Endometrium (tissue), 2 donors: ENCODE measurements at regions not wholly inside any gene's neighbourhood (a gene's known extent, or its start where the extent isn't known, plus 50 kb on each side); places are given as distances from the start of the nearest gene placed in this dataset.
"Not testable (repeated sequence)": the region's sequence is repeated elsewhere in the genome, so short reads cannot be mapped to it uniquely, and the experiment has no call there.

Experiments
- FAIRE-seq: peaks from 2 replicates; lab custom pipeline; 2012; peaks lifted over from hg19 to GRCh38; lab: Jason Lieb, UNC
- donor health status: control.
- donor health status: control.

DNA sequence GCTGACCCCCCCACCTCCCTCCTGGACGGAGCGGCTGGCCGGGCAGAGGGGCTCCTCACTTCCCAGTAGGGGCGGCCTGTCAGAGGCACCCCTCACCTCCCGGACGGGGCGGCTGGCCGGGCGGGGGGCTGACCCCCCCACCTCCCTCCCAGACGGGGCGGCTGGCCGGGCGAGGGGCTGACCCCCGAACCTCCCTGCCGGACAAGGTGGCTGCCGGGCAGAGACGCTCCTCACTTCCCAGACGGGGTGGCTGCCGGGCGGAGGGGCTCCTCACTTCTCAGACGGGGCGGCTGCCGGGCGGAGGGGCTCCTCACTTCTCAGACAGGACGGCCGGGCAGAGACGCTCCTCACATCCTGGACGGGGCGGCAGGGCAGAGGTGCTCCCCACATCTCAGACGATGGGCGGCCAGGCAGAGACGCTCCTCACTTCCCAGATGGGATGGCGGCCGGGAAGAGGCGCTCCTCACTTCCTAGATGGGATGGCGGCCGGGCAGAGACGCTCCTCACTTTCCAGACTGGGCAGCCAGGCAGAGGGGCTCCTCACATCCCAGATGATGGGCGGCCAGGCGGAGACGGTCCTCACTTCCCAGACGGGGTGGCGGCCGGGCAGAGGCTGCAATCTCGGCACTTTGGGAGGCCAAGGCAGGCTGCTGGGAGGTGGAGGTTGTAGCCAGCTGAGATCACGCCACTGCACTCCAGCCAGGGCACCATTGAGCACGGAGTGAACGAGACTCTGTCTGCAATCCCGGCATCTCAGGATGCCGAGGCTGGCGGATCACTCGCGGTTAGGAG, 66.2 kb upstream of the PAPPA2 start:
- FAIRE-seq = not testable (repeated sequence)

GRCh38 chr1:176391621-176392020, 71.4 kb upstream of the PAPPA2 start:
- FAIRE-seq = no peak

DNA sequence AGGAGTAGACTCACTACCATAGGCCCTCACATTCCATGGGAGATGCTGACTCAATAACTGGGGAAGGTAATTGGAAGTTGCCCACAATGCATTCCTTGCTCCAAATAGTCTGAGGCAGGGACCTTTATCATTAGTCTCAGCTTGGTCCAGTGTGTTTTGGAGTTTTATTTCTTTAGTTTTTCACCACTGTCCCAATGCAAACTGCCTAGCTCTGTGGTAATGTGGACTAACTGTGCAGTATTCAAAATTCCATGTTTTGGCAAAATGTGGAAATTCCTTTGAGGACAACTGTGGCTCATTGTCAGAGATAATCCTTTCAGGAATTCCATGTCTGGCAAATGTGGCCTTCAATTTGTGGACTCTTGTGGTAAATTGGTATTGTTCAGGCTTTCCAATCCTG, 78.1 kb upstream of the PAPPA2 start:
- FAIRE-seq = no peak

- no peak for FAIRE-seq
Measured at GRCh38 chr1:176382163-176382562, 80.8 kb upstream of the PAPPA2 start.

DNA sequence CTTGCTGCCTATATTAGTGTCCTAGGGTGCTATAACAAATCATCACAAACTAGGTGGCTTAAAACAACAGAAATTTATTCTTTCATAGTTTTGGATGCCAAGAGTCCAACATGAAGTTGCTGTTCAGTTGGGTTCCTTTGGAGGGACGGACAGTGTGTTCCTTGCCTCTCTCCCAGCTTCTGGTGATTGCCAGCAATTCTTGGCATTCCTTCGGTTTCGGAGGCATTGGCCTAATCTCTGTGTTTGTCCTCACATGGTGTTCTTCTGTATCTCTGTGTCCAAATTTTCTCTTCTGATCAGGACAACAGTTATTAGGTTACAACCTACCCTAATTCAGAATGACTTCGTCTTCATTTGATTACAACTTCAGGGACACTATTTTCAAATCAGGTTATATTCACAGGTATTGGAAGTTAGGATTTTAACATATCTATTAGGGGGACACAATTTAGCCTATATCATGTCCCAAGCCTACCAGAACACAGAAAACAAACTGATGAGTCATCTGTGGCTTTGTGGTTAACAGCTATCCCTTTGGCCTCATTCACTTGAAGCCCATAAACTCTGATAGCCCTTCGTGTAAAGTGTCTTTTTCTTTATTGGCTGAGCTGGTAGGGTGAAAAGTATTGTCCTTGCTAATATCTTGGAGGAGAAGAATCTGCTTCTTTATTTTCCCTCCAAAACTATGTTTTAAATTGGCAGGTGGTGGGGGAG, 83.2 kb upstream of the PAPPA2 start:
- FAIRE-seq = no peak

- peak; percentile 73 for FAIRE-seq
Measured at GRCh38 chr1:176374967-176375569, 87.9 kb upstream of the PAPPA2 start.

- FAIRE-seq = no peak
Measured at GRCh38 chr1:176364236-176364905, 98.6 kb upstream of the PAPPA2 start.

DNA sequence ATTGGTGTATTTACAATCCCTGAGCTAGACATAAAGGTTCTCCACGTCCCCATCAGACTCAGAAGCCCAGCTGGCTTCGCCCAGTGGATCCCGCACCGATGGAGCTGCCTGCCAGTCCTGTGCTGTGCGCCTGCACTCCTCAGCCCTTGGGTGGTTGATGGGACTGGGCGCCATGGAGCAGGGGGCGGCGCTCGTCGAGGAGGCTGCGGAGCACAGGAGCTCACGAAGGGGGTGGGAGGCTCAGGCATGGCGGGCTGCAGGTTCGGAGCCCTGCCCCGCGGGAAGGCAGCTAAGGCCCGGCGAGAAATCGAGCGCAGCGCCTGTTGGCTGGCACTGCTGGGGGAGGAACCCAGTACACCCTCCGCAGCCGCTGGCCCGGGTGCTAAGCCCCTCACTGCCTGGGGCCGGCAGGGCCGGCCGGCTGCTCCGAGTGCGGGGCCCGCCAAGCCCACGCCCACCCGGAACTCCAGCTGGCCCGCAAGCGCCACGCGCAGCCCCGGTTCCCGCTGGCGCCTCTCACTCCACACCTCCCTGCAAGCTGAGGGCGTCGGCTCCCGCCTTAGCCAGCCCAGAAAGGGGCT, 113.8 kb upstream of the PAPPA2 start:
- FAIRE-seq = not testable (repeated sequence)

GRCh38 chr1:176341656-176342055, 121.3 kb upstream of the PAPPA2 start:
- no peak for FAIRE-seq

DNA sequence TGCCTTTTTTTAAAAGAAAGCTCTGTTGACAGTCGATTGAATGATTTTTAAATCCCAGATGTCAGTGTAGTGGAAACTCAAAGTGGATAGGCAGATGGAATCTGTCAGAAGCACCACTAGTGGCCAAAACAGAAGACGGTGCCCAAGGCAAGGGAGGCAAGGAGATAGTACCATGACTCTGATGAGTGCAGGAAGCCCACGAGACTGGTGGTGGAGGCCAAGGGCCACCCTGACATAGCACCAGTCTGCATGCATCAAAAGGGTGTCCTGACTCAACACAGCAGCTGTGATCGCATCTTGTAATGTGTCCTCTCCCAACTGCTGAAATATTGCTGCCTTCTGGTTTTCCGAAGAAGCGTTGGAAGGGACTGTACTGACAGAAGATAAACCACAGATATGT, 124.1 kb upstream of the PAPPA2 start:
- FAIRE-seq = no peak

- FAIRE-seq = no peak
Measured at GRCh38 chr1:176330782-176331181, 123.7 kb upstream of the COP1 start.

DNA sequence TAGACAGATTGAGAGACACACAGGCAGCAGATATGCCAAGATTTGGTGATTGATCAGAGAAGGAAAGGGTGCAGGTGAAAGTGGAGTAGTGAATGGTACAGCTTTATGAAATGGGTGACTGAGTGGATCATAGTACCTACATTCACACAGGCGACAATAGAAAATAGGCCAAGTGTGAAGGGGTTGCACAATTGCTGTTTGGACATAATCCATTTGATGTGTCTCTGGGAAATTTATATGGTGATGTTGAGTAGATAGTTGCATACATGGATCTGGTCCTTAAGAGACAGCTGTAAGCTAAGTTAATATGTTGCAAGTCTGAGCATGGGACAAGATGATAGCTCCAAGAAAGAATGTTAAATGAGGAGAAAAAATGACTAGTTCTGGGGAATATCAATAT, 118.6 kb upstream of the COP1 start:
- FAIRE-seq = no peak

DNA sequence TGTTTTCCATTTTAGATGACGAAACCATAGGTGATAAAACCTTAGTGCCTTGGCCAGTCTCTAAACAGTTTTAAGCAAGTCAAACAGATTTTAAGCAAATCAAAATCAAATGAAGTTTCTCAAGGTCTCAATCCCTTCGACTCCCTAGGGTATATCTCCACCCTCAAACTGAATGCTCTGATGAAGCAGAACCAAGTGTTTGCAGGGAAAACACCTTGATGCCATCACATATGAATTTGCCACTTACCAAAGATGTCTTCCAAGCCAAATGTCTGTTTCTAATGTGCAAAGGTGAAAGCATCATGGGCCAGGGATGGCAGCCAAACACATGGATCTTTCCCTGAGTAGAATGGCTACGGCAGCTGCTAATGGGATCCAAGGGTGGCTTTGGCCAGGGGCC, 116.4 kb upstream of the COP1 start:
- no peak for FAIRE-seq

DNA sequence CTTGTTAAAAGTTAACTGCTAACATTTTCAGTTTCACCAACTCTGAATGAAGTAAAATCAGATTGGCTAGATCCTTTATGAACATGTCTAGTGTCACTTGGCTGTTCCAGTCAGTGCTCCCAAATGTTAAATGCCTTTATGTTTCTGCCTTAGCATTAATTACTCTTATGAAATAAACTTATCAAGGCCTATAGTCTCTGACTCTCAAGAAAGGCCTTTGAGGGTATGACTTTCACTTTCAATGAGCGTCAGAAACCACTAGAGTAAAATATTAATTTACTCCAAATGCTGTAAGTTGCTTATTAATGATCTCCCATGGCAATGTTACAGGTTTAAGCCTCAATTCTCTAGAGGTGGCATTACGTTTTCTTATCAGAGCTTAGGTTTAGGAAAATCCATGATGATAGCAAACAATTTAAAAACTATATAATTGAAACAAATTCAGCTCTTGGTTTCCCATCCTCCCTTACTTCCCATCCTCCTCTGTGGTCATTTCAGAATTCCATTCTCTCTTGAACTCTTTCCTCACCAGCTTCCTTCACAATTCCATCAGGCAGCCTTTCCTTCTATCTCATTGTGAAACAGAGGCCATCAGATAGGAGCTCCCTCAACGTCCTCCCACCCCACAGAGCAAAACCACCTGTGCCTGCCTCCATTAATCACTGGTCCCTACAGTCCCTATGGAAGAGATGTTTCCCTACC, 108.6 kb upstream of the COP1 start:
- no peak for FAIRE-seq

- FAIRE-seq = not testable (repeated sequence)
Measured at GRCh38 chr1:176296602-176297001, 89.5 kb upstream of the COP1 start.

DNA sequence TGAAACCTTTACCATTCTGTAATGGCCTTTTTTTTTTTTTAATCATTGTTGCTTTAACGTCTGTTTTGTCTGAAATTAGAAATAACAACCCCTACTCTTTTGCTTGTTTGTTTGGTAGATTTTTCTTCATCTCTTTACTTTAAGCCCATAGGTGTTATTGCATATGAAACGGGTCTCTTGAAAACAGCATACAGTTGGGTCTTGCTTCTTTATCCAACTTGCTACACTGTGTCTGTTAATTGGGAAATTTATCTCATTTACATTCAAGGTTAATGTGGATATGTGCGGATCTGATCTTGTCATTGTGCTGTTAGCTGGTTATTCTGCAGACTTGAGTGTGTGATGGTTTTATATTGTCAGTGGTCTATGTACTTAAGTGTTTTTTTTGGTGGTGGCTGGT, 78.9 kb upstream of the COP1 start:
- FAIRE-seq = no peak

- no peak for FAIRE-seq
Measured at GRCh38 chr1:176271572-176271971, 64.5 kb upstream of the COP1 start.
